ENCODE measurements at regions not wholly inside any gene's neighbourhood (a gene's known extent, or its start where the extent isn't known, plus 50 kb on each side); places are given as distances from the start of the nearest gene placed in this dataset.

DNA sequence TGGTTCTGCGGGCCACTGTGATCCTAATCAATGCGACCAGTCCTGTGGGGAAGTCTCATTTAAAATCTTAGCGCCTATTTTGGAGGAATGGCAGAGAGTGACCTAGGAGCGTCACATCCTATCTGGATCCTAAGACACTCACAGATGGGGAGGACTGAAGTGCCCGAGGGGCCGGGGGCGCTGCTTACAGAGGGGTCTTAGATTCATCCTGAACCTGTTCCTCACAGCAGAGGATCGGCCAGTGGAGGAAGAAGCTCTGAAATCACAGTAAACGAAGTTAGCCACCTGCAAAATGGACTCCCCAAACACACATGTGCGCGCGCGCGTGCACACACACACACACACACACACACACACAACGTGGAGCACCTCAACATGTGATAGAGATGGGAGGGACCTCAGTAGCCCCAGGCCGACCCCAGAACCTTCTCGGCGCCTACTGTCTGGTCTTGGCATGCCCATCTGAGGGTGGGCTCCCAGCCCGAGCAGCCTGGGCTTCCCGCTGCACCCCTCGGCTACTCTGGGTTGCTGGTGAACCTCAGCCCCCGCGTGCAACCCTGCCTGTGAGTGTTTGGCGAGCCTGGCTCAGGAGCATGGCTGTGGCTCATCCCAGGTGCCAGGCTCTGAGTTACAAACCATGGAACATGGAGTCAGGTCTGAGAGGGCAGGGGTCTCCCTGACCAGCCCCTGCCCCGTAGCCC is 613.3 kb downstream of the TBC1D22A start:
- no peak for DNase-seq

DNA sequence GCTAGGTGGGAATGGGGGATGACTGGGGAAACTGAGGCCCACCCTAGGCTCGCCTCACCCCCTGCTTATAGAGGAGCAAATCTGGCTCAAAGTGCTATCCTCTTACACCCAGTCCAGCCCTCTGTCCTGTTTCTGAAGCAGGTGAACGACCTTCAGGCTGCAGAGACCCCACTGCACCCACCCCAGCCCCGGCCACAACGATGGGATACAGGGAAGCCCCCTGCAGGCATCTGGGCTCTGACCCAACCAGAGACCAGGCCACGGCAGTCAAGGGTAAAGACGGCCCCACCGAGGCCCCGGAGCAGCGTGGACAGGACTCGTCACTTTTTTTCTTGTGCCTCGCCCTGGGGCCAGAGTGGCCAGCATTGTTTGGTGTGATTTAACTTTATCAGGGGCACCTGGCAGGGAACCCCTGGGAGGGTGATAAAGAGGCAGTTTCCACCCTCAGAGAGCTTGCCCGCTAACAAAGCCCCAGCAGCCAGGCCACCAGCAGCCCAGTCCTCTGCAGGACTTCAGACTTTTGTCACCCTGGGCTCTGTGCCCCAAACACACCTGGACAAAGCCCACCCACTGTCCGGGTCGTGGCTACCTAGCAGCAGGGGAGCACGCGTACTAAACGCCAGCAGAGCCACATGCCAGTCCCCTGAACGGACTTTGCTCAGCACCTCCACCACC is 612.6 kb downstream of the TBC1D22A start:
- no peak for DNase-seq

DNA sequence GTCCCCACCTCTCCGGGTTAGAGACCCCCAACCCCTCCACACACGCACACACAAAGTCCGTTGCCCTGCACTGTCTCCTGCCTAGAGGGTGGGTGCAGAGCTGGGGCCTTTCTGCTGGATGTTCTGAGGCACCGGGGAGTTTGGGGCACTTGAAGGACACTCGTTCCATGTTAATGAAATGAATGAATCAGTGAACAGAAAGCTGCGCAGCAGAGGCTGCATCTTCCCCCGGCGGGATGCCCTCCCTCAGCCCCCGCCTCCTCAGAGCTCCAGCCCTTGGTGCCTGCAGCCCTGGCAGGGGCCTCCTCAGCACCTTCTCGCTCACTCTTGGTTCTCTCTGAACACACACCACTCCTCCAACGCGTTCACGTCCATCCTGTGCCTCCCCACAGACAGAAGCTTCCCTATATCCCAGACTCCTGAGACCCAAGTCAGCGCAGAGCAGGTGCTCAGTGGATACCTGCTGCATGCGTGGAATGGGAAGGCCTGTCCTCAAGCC is 611.9 kb downstream of the TBC1D22A start:
- no peak for DNase-seq

DNA sequence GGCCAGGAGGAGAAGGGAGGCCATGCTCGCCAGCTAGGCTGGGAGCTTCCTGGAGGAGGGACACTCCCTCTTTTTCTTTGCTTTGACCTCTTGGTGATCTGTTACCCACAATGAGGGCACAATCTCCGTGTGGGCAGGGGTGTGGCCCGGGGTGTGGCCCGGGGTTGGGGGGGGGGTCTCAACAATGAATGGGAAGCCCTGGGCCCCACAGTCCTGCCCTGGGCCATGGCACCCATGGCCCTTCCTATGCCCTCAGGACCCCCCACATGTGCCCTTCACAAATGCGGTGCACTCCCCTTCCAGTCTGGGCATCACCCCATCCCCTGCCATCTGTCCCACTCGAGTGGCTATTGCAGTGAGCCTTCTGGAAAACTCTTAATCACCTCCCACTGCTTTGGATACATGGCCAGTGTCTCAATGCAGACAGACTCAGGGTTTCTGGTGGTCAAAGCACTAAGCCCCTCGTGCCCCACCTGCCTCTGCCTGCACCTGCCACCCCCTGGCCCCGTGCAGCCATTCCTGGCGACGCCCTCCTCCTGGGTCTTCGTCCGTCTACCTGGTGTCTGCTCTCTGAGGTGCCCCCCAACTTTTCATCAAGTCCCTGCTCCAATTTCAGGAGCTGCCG is 611.3 kb downstream of the TBC1D22A start:
- DNase-seq: no peak

DNA sequence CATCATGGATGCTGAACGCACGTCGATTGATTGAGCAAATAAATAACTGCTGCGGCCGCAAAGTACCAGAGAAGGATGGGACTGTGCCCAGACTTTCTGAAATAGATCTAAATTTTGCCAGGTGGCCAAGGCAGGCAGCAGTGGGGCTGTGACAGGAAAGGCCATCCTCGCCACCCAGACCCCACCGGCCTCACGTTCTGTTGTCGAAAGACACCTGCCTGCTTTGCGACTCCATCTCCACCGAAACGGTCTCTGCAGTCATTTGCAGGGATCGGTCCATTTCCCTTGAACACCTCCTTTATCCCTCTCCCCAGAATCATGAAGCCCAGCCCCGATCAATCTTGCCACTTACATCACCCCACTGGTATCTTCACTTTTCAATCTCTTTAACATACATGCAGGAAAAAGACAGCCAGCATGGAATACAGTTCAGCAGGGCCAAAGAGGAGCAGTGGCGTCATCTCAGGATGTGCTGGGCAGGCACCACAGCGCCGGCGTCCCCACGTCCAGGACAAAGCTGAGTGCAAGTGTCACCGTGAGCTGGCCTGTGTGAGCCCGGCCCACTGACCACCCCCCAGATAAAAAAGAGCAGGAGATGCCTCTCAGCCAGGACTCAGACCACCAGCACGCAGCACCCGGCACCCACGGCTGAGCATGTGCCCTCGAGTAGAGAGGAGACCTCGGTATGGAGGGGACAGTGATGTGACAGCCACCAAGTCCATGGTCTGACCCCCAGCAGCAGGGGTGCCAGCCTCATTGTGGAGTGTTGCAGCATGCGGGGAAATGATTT is 610.3 kb downstream of the TBC1D22A start:
- no peak for DNase-seq

DNA sequence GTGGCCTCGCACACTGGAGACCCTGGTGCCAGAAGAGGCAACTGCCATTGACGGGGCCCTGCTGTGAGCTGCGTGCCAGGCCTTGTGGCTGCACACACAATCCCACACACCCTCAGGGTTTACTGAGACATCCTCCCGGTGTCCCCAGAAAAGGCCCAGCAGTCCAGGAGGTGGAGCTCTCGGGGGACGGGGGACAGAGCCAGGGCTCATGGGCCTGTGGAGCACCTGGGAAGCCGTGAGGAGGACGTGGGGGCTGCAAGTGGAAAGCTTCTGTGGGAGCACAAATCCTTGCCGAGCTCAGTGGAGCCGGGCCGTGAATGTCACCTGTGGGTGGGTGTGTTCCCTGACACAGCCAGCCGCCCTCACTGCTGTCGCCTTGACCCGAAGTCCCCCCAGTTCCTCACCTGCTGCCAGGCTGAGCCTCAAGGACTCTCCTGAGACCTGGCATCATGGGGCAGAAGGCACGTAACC is 609.7 kb downstream of the TBC1D22A start:
- DNase-seq: no peak

DNA sequence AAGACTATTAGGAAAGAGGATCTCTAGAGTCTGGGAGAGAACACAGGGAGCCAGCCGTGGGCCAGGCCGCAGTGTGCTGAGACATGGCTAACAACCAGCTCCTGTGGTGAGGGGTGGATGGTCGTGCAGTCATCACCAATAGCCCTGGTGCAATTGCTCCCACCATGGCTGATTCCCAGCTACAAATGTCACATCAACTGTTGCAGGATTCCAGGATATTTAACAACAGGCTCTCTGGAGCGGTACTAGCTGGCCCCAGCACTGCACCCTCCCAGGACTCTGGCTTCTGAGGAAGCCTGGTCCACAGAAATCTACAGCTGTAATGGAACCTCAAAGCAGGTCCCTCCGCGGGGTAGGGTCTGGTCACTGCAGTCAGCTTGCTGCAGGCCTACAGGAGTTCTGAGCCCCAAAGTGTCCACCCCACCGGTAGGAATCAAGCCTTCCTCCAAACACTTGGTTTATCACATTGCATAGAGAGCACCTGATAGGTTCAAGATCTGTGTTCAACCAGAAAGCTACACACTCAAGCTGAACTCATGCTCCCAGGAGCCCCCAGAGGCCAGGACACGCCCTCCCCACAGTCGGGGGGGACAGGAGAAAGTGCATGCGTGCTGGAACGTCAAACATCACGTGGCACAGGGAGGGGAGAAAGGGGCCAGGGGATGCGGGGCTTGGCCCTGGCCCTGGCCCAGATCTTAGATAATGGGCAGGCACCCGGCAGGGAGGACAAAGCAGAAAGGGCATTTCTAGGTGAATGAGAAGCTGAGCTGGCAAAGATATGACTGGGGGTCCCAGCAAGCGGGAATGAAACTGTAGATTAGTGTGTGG is 609.0 kb downstream of the TBC1D22A start:
- DNase-seq: no peak

DNA sequence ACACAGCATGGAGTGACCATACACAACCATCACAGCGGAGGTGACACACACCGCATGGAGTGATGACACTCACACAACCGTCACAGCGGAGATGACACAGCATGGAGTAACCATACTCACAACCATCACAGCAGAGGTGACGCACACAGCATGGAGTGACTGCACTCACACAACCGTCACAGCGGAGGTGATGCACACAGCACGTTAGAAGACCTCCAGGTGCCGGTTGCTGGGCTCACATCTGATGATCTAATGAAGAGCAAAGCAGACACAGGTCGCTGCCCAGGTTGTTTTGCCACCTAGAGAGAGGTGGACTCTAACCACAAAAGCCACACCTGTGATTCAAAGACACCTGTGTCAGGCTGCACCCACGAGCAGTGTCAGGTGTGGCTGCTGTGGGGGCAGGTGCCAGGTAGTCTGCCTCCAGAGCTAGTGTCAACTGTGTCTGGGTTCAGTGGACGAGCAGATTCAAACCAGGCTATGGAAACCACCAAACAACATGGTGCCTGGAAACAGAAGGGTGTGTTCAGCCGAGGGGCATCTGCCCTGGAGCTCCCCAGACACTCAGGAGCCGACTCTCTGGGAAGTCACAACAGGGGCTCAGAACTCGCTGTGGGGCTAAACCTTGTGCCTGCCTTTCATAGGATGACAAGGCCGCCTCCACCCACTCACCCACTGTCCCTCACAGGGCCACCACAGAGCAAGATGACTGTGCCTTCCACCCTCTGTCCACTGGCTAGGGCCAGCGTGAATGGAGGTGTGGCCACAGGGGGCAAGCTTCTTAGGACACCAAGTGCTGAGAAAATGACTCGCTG is 608.2 kb downstream of the TBC1D22A start:
- no peak for DNase-seq

DNA sequence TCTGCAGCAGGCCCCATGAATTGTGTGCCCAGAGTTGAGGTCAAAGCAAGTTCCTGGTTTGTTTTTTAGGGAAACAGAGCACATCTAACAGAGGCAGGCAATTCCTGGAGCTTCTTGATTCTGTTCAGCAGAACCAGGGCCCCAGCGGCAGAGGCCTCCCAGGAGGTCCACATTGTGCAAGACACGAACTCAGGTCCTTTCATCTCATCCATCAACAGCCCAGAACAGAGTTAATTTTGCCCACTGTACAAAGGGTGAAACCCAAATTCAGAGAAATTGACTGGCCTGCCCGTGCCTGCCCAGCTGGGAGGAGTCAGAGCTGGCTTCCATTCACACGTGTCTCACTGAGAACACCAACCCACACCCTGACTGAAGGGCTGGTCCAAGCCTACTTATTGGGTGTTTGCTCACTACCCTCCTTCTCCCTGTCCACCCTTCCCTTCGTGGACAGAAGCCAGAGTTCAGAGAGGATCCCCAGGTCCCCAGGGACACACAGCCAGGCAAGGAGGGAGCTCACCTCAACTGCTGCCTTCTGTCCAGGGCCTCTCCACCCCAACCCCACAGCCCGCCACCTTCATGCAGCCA is 607.1 kb downstream of the TBC1D22A start:
- DNase-seq: no peak

DNA sequence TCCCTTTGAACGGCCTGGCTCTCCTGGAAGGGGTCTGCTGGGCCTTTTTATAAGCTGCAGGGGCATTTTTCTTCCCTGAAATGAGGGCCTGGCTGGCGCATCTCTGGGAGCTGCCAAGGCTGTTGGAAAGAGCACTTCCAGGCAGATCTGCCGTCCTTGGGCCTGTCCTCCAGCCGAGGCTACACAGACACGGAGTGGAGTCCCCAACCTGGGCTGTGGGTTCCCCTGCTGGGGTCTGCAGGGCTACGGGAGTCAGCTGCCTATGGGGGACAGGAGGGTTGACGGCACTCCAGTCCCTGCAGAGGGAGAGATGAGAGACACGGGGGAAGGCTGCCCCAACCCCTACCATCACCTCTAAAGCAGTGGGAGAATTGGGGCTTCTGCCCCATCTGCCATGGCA is 606.6 kb downstream of the TBC1D22A start:
- no peak for DNase-seq

DNA sequence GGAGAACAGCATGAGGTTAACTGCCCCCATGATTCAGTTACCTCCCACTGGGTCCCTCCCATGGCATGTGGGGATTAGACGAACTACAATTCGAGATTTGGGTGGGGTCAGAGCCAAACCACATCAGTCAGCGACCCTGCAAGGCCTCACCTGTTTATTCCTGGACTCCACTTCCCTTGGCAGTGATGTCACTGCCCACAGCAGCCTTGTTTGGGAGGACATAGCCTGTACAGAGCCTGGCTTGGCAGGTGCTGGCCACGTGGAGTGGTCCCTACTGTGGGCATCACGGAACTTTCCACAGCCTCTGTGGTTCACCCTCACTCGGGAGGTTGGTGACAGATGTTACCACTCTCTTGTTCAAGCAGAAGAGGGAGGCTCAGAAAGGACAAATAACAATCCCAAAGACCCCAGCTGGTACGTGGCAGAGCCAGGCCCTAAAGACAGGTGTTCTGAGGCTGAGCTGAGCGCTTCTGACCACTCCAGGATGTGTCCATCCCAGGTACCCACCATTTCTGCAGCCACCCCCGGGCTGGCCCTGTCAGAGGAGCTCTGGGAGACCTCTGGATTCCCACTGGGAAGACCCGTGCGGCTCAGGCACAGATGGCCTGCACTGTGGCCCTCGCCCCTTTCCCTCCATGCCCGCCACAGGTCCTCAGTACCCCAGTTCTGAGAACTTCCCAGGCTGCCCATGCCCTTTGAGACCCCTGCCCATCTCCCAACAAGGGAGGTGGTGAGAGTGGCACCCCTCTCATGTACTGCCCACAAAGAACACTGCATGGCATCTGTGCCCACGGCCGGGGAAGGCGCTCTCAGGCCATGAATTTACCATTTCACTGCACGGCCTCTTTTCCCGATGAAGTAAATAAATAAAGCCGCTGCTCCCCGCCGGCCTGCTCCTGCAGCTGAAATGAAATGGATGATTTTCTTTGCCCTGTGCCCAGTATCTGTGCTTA is 605.8 kb downstream of the TBC1D22A start:
- DNase-seq: no peak

DNA sequence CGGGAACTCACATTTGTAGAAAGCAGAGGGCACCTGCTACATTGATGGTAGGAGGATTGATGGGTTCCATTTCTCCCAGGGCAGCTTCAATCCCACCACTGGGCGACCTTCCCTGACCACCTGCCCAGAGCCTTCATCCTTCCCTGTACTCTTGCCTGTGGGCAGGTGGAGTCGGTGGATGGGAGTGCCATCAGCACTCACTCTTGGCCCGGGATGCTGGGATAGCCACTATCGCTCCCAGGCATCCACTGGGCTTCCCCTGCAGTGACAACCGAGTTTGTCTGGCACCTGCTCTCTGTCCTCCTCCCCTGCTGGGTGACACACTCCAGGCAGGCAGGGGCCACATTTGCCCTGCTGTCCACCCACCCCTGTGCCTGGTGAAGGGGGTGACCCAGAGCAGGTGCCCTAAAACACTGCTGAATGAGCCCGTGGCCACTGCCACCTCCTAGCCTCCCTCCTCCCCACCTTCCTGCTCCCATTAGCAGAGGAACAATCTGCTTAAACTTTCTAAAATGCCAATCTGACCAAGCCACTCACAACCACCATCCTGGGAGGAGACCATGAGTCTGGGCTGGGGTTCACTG is 604.7 kb downstream of the TBC1D22A start:
- DNase-seq: no peak

DNA sequence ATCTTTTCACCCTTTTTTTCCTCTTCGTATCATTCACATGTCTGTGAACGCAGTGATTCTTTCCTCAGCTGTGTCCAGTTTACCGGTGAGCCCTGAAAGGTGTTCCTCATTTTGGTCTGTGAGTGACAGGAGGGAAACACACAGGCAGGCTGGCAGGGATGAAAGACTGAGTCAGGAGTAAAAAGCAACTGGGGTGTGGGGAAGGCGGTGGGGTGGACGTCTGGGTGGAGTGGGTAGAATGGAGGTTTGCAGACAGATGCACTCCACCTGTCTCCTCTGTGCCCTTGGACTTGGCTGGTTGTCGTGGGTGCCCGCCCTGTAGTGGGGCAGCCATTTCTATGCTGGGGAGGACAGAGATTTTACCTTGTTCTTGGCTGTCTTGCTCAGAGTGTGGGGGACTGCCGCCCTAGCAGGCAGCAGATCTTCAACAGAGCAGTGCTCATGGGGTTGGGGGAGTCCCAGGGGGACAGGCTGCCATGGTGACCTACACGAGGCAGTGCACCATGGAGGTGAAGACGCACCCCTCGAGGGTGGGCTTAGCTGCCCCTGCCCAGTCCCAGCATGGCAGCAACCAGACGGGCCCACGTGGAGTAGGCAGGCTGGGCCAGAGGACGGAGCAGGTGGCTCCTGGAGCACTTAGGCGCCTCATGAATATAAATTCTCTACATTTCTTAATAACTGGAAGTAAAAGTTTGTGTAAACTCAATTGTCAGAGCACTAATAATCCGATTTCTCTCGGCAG is 603.7 kb downstream of the TBC1D22A start:
- DNase-seq: no peak

DNA sequence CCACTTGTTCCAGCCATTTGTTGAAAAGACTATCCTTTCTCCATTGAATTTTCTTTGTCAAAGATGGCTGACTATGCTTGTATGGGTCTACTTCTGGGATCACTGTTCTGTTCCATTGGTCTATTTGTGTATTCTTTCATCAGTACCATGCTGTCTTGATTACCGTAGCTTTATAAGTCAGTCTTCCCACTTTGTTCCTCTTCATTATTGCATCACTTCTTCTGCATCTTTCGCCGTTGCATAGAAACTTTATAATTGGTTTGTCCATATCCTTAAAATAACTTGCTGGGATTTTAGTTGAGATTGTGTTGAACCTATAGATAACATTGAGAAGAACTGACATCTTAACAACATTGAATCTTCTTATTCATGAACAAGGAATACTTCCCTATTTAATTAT is 598.8 kb downstream of the TBC1D22A start:
- no peak for DNase-seq

DNA sequence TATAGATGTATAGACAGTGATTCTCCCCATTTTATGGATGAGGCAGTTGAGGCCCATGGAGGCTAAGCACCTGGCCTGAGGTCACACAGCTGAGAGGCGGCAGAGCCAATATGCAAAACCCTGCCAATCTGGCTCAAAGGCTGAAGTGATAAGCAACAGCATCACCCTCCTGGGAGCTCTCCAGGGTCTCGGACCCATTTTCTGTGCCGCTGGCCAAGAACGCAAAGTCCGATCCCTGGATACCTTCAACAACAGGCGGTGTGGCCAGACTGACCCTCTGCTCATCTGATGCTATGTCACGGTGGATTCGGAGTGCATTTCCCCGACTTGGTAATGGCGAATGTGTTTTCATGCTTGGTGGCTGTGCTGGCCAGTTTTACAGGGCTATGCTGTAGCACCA is 595.0 kb downstream of the TBC1D22A start:
- DNase-seq: no peak

DNA sequence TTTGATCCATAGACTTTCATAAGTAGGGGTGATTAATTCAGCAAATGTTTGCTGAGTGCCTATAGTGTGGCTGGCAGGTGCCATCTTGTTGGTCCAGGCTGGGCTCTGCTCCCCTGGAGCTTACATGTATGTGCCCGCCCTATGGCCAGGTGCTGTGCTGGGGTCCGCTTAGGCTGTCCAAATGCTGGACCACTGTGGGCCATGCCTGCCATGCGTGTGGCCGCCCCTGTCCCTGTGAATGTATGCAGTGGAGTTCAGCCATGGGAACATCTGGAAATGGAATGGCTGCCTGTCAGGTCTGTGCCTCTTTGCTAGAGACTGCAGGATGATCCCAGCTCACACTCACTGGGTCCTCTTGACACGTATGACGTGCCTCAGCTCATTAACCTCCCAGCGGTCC is 594.6 kb downstream of the TBC1D22A start:
- no peak for DNase-seq

DNA sequence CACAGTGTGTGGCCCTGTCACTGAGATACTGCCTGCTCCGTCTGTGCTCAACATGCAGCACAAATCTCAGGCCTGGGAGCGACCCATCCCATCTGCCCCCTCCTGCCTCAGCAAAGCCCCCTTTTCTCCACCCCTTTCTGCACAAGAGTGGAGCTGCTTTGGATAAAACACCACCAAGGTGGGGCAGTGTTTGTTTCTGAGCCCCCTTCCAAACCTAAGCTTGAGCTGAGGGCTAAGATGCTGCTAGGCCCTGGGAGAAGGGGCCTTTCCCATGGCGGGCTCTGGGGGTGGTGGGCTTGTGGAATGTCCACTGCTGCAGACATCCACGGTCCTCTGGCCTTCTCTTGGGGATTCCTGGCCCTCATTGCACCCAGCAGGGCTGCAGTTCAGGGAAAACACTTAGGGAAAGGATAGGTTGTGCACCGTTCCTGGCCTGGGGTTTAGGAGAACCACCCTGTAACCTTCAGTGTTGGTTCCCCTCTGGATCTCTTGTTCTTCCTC is 594.1 kb downstream of the TBC1D22A start:
- DNase-seq: no peak

DNA sequence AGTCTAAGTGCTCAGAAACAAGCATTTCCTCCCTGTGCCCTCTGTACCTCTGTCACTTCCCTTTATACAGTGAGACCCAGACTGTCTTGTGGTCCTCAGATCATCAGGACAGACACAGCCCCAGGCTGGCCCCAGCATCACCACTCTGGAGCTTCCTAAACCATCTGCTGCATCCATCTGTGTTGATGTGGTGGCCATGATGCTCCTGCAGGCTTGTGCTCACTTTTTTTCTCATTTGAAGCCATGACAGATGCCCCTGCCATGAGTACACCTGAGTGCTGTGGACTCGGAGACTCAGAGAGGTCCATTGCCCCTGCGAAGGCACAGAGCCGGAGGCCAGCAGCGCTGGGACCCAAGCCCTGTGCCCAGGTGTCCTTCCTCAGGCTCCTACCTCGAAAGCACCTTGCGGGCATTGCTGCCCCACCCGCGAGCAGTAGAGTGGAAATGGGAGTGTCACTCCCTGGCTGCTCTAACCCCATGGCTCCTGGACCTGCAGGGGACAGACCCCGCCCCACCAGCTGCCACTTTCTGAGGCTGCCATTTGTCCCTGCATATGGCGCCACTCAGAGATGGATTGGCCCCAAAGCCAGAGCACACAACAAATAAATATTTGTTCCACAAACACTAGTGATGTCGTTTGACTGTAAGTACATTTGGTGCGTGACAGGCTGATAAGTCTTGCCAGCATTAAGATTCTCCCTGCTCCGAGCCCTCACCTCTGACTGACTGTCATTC is 593.5 kb downstream of the TBC1D22A start:
- no peak for DNase-seq

Data from NCI-H1930 (cell line).